ENCODE measurements at regions not wholly inside any gene's neighbourhood (a gene's known extent, or its start where the extent isn't known, plus 50 kb on each side); places are given as distances from the start of the nearest gene placed in this dataset.

DNA sequence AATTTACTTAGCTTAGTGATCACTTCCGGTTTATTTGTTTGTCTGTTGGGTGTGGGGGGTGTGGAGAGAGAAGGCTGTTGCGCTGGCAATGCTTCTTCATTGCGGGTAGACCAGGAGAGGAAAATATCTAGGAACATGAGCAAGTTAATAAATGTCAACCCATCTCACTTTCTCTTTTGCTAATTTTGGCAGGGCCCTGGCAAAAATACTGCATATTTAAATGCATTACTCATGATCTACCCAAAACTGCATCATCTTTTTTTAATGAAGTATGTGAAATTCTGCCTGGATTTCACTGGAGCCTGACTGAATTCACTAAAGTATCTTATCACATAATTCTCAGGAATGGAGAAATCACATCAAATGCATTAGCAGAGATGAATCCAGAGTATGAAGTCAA lies 1131.0 kb upstream of the NXPH2 start:
- H3K27ac ChIP-seq (ENCODE audit: insufficient read length, low read depth, low read length) = no peak overlapping the region
- no peak overlapping the region for H3K9ac ChIP-seq (ENCODE audit: extremely low read depth, insufficient read length, low read length)
- Mint-ChIP-seq H3K27me3 (ENCODE audit: low read depth) (no peaks in the 10 kb centered on the region), H3K4me3 (no peak overlapping the region), H3K9me3 (peaks cover 10 to 11% of the 10 kb centered on the region in 2 experiments; a peak in 4 of 5 replicates), H3K27ac (no peak overlapping the region), H3K4me1 (no peaks in the 10 kb centered on the region), H3K36me3 (ENCODE audit: insufficient read depth in 1 of 3, low read depth in 3 of 3) (peaks cover 4 to 10% (median 6%) of the 10 kb centered on the region in 3 experiments; a peak in 4 of 7 replicates)
- H3K4me1 ChIP-seq (ENCODE audit: insufficient read depth, low read length) = no peaks in the 10 kb centered on the region
- no peak overlapping the region for H4K91ac ChIP-seq (ENCODE audit: insufficient read length, low read depth, low read length)
- no peak overlapping the region for H4K5ac ChIP-seq (ENCODE audit: insufficient read length, low read depth, low read length)
- no peak overlapping the region for H2BK12ac ChIP-seq (ENCODE audit: insufficient read length, low read depth, low read length)
- TF ChIP-seq, protein P1, sequence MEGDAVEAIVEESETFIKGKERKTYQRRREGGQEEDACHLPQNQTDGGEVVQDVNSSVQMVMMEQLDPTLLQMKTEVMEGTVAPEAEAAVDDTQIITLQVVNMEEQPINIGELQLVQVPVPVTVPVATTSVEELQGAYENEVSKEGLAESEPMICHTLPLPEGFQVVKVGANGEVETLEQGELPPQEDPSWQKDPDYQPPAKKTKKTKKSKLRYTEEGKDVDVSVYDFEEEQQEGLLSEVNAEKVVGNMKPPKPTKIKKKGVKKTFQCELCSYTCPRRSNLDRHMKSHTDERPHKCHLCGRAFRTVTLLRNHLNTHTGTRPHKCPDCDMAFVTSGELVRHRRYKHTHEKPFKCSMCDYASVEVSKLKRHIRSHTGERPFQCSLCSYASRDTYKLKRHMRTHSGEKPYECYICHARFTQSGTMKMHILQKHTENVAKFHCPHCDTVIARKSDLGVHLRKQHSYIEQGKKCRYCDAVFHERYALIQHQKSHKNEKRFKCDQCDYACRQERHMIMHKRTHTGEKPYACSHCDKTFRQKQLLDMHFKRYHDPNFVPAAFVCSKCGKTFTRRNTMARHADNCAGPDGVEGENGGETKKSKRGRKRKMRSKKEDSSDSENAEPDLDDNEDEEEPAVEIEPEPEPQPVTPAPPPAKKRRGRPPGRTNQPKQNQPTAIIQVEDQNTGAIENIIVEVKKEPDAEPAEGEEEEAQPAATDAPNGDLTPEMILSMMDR (conservative IDR thresholded peaks at IDR 0.05) = no peak
- no peak overlapping the region for H2AK5ac ChIP-seq (ENCODE audit: insufficient read length, low read length)
- no peak overlapping the region for H2BK5ac ChIP-seq (ENCODE audit: insufficient read length, low read length)
- no peak for DNase-seq
- no peaks in the 10 kb centered on the region for H3K9me3 ChIP-seq (ENCODE audit: control insufficient read depth, low read depth, low read length)
- H4K20me1 ChIP-seq (ENCODE audit: control insufficient read depth, insufficient read depth, insufficient read length) = no peaks in the 10 kb centered on the region
- H3K14ac ChIP-seq (ENCODE audit: insufficient read depth, low read length) = no peak overlapping the region
- no peak overlapping the region for H3K56ac ChIP-seq (ENCODE audit: insufficient read length, low read depth, low read length)
- no peak overlapping the region for H2BK120ac ChIP-seq (ENCODE audit: low read depth, low read length, poor library complexity, severe bottlenecking)
- no peak overlapping the region for H3K23ac ChIP-seq (ENCODE audit: insufficient read length, low read depth, low read length)
- H3K79me1 ChIP-seq (ENCODE audit: insufficient read depth, low read depth, low read length, poor library complexity, severe bottlenecking) = no peaks in the 10 kb centered on the region
- no peak overlapping the region for H3T11ph ChIP-seq (ENCODE audit: low read length)
- no peaks in the 10 kb centered on the region for H3K79me2 ChIP-seq (ENCODE audit: insufficient read depth, low read length)
- no peak overlapping the region for H3K18ac ChIP-seq (ENCODE audit: insufficient read length, low read depth, low read length)
- WGBS (ENCODE audit: extremely low coverage, insufficient read length, low lambda C conversion rate) = no CpG with 5 or more reads among the region's 3 CpGs
- H3K27me3 ChIP-seq (ENCODE audit: insufficient read depth, low read length) = no peaks in the 10 kb centered on the region
- H2BK20ac ChIP-seq (ENCODE audit: low read depth, low read length, poor library complexity, severe bottlenecking) = no peak overlapping the region
- no peaks in the 10 kb centered on the region for H3K23me2 ChIP-seq (ENCODE audit: insufficient read length, low read depth, low read length, poor library complexity, severe bottlenecking)
- no peak overlapping the region for H2BK15ac ChIP-seq (ENCODE audit: low read depth, low read length)
- H3K4me2 ChIP-seq (ENCODE audit: insufficient read depth, insufficient read length, low read length) = no peak overlapping the region
- H4K8ac ChIP-seq (replicated peaks; ENCODE audit: insufficient read length, low read depth, low read length) = no peak overlapping the region
- no peak overlapping the region for H2AFZ ChIP-seq (ENCODE audit: low read length)
- no peak overlapping the region for H3K4ac ChIP-seq (ENCODE audit: low read depth, low read length)
